ENCODE measurements at regions not wholly inside any gene's neighbourhood (a gene's known extent, or its start where the extent isn't known, plus 50 kb on each side); places are given as distances from the start of the nearest gene placed in this dataset.

- TF ChIP-seq POLR2AphosphoS5 (IDR thresholded peaks at IDR 0.05) (no peak), POLR2A (IDR thresholded peaks at IDR 0.05) (no peak)
These were observed 66.6 kb downstream of the EOMES start for GRCh38 chr3:27655547-27655946.
